ENCODE measurements at regions not wholly inside any gene's neighbourhood (a gene's known extent, or its start where the extent isn't known, plus 50 kb on each side); places are given as distances from the start of the nearest gene placed in this dataset.

- ChIA-PET POLR2A (no interaction called here), CTCF (interaction anchor here (0.7 kb wide), 1 partner anchor 11 kb away, joined by 3 read pairs; no protein-coding TSS in a partner anchor)
- TF ChIP-seq CTCF (IDR thresholded peaks at IDR 0.05; ENCODE audit: control extremely low read depth, extremely low read depth, low read depth, missing control alignments): no peak
- DNase-seq (ENCODE audit: extremely low spot score): no peak
Observed at GRCh38 chr10:94083662-94084265, 90.0 kb downstream of the PLCE1 start.

- ChIA-PET CTCF (interaction anchor here (0.7 kb wide), 1 partner anchor 11 kb away, joined by 3 read pairs; no protein-coding TSS in a partner anchor), POLR2A (no interaction called here)
- no peak for TF ChIP-seq CTCF (IDR thresholded peaks at IDR 0.05; ENCODE audit: control extremely low read depth, extremely low read depth, low read depth, missing control alignments)
- DNase-seq (ENCODE audit: extremely low spot score): no peak
Observed at GRCh38 chr10:94084344-94084743, 90.6 kb downstream of the PLCE1 start.

GRCh38 chr10:94085288-94085687 lies 91.6 kb downstream of the PLCE1 start:
- POLR2A ChIA-PET: no interaction called here

GRCh38 chr10:94085766-94086437 lies 92.2 kb downstream of the PLCE1 start:
- ChIA-PET CTCF (no interaction called here), POLR2A (no interaction called here)
- no peak for TF ChIP-seq CTCF (IDR thresholded peaks at IDR 0.05; ENCODE audit: control extremely low read depth, extremely low read depth, low read depth, missing control alignments)
- no peak for DNase-seq (ENCODE audit: extremely low spot score)

More at GRCh38 chr10:94085288-94085687, 91.6 kb downstream of the PLCE1 start:
- no peak for DNase-seq (ENCODE audit: extremely low spot score)
- CTCF ChIA-PET: no interaction called here
- TF ChIP-seq CTCF (IDR thresholded peaks at IDR 0.05; ENCODE audit: control extremely low read depth, extremely low read depth, low read depth, missing control alignments): no peak

GRCh38 chr10:94088926-94089381 lies 95.2 kb downstream of the PLCE1 start:
- CTCF ChIA-PET: no interaction called here

GRCh38 chr10:94091649-94092048 lies 97.9 kb downstream of the PLCE1 start:
- no peak for TF ChIP-seq CTCF (IDR thresholded peaks at IDR 0.05; ENCODE audit: control extremely low read depth, extremely low read depth, low read depth, missing control alignments)
- CTCF ChIA-PET: no interaction called here

More at GRCh38 chr10:94088926-94089381, 95.2 kb downstream of the PLCE1 start:
- DNase-seq (ENCODE audit: extremely low spot score): no peak
- TF ChIP-seq CTCF (IDR thresholded peaks at IDR 0.05; ENCODE audit: control extremely low read depth, extremely low read depth, low read depth, missing control alignments): no peak
- POLR2A ChIA-PET: no interaction called here

More at GRCh38 chr10:94091649-94092048, 97.9 kb downstream of the PLCE1 start:
- no peak for DNase-seq (ENCODE audit: extremely low spot score)
- POLR2A ChIA-PET: no interaction called here

Data from GM10248 (cell line).